ENCODE measurements at regions not wholly inside any gene's neighbourhood (a gene's known extent, or its start where the extent isn't known, plus 50 kb on each side); places are given as distances from the start of the nearest gene placed in this dataset.

DNA sequence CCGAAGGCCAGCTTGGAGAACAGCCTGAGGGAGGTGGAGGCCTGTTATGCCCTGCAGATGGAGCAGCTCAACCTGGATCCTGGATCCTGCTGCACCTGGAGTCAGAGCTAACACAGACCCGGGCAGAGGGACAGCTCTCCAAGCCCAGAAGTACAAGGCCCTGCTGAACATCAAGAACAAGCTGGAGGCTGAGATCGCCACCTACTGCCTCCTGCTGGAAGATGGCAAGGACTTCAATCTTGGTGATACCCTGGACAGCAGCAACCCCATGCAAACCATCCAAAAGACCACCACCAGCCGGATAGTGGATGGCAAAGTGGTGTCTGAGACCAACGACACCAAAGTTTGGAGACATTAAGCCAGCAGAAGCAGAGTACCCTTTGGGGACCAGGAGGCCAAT is 223.5 kb upstream of the ID4 start:
- no peaks in the 10 kb centered on the region for H3K27me3 ChIP-seq (ENCODE audit: control insufficient read depth, insufficient read depth, low read length)
- H3K4me1 ChIP-seq (ENCODE audit: control insufficient read depth, insufficient read depth, low read length) = no peaks in the 10 kb centered on the region
- H3K36me3 ChIP-seq (ENCODE audit: control insufficient read depth, insufficient read depth, low read length) = no peaks in the 10 kb centered on the region
- H3K4me3 ChIP-seq (ENCODE audit: low read length) = no peak overlapping the region
- no peak overlapping the region for H3K27ac ChIP-seq (ENCODE audit: low read depth, low read length)
- H3K9ac ChIP-seq (ENCODE audit: low read length) = no peak overlapping the region

DNA sequence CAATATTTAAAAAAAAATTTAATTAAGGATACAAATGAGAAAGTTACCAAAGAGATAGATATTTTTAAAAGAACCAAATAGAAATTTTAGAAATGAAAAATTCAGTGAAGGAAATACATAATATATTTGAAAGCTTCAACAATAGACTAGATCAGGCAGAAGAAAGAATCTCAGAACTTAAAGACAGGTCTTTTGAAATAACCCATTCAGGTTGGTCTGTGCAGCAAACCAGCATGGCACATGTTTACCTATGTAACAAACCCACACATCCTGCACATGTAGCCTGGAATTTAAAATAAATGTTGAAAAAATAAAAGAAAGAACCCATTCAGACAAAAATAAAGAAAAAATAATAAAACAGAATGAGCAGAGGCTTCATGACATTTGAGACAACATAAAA is 221.1 kb upstream of the ID4 start:
- Histone ChIP-seq H3K27me3 (ENCODE audit: control insufficient read depth, insufficient read depth, low read length) (no peaks in the 10 kb centered on the region), H3K36me3 (ENCODE audit: control insufficient read depth, insufficient read depth, low read length) (no peaks in the 10 kb centered on the region), H3K4me1 (ENCODE audit: control insufficient read depth, insufficient read depth, low read length) (no peaks in the 10 kb centered on the region), H3K4me3 (ENCODE audit: low read length) (no peak overlapping the region), H3K27ac (ENCODE audit: low read depth, low read length) (no peak overlapping the region), H3K9ac (ENCODE audit: low read length) (no peak overlapping the region)

DNA sequence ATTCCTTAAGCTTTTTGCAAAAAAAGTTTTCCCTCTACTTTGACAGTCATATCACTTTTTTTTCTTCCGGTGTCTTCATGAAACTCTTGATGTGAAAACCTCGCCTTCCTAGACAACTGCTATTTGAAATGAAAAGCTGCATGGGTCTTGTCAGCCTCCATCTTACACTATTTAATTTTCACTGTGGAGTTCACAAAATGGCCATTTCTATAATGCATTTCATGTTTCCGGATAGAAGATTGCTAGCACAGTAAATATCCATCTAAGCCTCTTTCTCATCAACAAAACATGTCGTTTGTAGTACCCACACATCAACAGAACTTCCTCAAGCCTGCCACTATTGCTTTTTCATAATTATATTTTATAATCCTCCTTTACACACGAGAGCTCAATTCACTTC is 204.9 kb upstream of the ID4 start:
- H3K27me3 ChIP-seq (ENCODE audit: control insufficient read depth, insufficient read depth, low read length) = no peaks in the 10 kb centered on the region
- no peak overlapping the region for H3K27ac ChIP-seq (ENCODE audit: low read depth, low read length)
- no peak overlapping the region for H3K9ac ChIP-seq (ENCODE audit: low read length)
- H3K4me3 ChIP-seq (ENCODE audit: low read length) = no peak overlapping the region
- H3K4me1 ChIP-seq (ENCODE audit: control insufficient read depth, insufficient read depth, low read length) = no peaks in the 10 kb centered on the region
- no peaks in the 10 kb centered on the region for H3K36me3 ChIP-seq (ENCODE audit: control insufficient read depth, insufficient read depth, low read length)

DNA sequence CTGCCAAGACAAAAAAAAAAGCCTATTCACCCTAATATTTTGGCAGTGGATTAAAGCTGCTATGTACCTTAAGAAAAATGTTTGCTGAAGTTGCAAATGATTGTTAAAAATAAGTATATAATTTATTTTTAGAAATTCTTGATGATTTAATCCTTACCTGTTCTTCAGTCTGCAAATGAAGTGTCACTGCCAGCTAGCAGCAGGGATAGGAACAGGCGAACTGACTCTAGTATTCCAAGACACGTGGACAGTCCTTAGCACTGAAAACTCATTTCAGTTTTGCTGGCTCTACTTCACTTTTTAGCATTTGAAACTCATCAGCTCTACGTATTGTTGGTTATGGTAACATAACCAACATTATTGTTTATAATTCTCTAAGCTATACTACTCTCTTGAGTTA is 204.4 kb upstream of the ID4 start:
- no peak overlapping the region for H3K9ac ChIP-seq (ENCODE audit: low read length)
- no peaks in the 10 kb centered on the region for H3K4me1 ChIP-seq (ENCODE audit: control insufficient read depth, insufficient read depth, low read length)
- no peak overlapping the region for H3K4me3 ChIP-seq (ENCODE audit: low read length)
- H3K36me3 ChIP-seq (ENCODE audit: control insufficient read depth, insufficient read depth, low read length) = no peaks in the 10 kb centered on the region
- no peak overlapping the region for H3K27ac ChIP-seq (ENCODE audit: low read depth, low read length)
- no peaks in the 10 kb centered on the region for H3K27me3 ChIP-seq (ENCODE audit: control insufficient read depth, insufficient read depth, low read length)

DNA sequence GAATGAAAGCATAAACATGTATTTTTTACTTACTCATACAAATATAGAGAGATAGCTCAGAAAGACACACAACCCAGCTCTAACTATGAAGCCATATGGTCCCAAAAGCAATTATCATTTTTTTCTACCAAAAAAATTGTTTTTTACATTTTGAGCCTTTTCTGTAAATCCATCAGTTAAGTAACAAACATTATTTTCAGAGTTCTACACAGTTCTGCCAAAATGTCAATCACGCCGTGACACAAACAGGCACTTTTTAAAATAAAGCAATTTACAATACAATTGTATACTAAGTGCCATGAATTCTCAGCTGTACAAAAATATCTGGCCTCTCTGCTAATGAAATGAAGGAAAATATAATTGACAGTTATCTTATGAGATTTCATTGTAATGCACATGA is 201.4 kb upstream of the ID4 start:
- no peak overlapping the region for H3K9ac ChIP-seq (ENCODE audit: low read length)
- no peak overlapping the region for H3K4me3 ChIP-seq (ENCODE audit: low read length)
- no peaks in the 10 kb centered on the region for H3K27me3 ChIP-seq (ENCODE audit: control insufficient read depth, insufficient read depth, low read length)
- H3K27ac ChIP-seq (ENCODE audit: low read depth, low read length) = no peak overlapping the region
- no peaks in the 10 kb centered on the region for H3K4me1 ChIP-seq (ENCODE audit: control insufficient read depth, insufficient read depth, low read length)
- H3K36me3 ChIP-seq (ENCODE audit: control insufficient read depth, insufficient read depth, low read length) = no peaks in the 10 kb centered on the region

DNA sequence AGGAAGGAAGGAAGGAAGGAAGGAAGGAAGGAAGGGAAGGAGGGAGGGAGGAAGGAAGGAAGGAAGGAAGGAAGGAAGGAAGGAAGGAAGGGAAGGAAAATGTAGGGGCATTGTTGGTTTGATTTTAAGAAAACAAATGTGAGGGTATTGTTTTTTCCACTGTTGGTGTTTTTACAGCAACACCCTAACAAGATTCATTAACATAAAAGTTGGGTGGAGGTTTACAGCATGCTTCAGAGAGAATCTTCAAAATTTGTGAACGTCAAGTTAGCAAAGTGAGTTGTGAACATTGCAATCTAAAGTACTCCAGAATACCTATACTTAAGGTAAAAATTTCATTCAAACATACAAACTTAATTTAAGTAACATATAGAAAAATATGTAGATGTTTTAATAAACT is 200.2 kb upstream of the ID4 start:
- no peaks in the 10 kb centered on the region for H3K4me1 ChIP-seq (ENCODE audit: control insufficient read depth, insufficient read depth, low read length)
- no peaks in the 10 kb centered on the region for H3K27me3 ChIP-seq (ENCODE audit: control insufficient read depth, insufficient read depth, low read length)
- no peak overlapping the region for H3K27ac ChIP-seq (ENCODE audit: low read depth, low read length)
- no peak overlapping the region for H3K9ac ChIP-seq (ENCODE audit: low read length)
- no peak overlapping the region for H3K4me3 ChIP-seq (ENCODE audit: low read length)
- H3K36me3 ChIP-seq (ENCODE audit: control insufficient read depth, insufficient read depth, low read length) = no peaks in the 10 kb centered on the region

DNA sequence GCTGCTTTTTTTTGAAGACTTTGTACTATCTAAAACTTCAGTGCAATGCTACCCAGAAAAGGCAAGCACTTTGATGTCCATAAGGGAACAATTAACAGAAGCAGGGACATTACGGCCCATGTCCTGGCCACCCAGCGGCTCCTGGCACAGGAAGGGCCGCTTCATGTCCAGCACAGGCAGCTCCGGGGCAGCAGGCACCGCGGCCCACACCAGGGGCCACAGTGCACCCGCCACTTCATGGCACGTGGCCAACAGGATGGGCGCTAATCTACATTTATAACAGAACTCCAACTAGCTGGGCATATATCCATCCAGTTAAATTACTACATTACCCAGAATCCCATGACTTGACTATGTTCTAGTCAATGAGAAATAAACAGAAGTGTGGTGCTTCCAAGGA is 198.2 kb upstream of the ID4 start:
- no peaks in the 10 kb centered on the region for H3K4me1 ChIP-seq (ENCODE audit: control insufficient read depth, insufficient read depth, low read length)
- H3K36me3 ChIP-seq (ENCODE audit: control insufficient read depth, insufficient read depth, low read length) = no peaks in the 10 kb centered on the region
- H3K9ac ChIP-seq (ENCODE audit: low read length) = no peak overlapping the region
- no peak overlapping the region for H3K4me3 ChIP-seq (ENCODE audit: low read length)
- no peak overlapping the region for H3K27ac ChIP-seq (ENCODE audit: low read depth, low read length)
- no peaks in the 10 kb centered on the region for H3K27me3 ChIP-seq (ENCODE audit: control insufficient read depth, insufficient read depth, low read length)

DNA sequence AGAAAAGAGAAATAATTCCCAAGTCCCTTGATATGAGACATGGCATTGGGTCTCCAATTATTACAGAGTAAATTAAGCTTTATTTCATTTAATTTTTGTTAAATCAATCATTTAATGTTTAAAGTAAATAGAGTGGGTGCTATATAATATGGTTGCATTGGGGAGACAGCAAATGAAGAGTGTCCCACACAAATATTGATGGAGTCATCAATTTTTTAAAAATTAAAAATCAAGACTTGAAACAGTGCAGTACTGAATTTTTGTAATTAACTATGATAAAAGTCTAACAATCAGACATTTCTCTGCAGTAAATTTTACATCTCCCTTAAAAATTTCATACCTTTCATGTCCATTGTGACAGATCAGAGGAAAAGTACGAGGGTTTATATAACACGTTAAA is 193.9 kb upstream of the ID4 start:
- H3K36me3 ChIP-seq (ENCODE audit: control insufficient read depth, insufficient read depth, low read length) = no peaks in the 10 kb centered on the region
- H3K27me3 ChIP-seq (ENCODE audit: control insufficient read depth, insufficient read depth, low read length) = no peaks in the 10 kb centered on the region
- no peak overlapping the region for H3K4me3 ChIP-seq (ENCODE audit: low read length)
- no peak overlapping the region for H3K27ac ChIP-seq (ENCODE audit: low read depth, low read length)
- no peak overlapping the region for H3K9ac ChIP-seq (ENCODE audit: low read length)
- no peaks in the 10 kb centered on the region for H3K4me1 ChIP-seq (ENCODE audit: control insufficient read depth, insufficient read depth, low read length)

DNA sequence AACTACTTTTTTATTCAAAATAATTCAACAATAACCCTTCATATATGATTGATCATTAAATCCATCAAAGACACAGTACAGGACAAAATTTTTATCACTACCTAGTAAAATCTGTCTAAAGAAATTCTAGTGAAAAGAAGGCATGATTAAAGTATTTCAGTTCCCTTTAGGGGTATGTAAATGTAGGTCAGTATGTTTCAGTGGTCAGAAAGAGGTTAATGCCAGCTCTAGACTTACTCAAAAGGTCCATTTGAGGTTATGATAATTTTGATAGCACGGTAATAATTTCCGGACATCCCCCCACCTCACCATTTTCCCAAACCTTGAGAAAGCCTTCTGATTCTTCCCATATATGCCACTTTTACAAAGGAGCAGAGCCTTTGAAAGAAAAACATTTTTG is 193.5 kb upstream of the ID4 start:
- Histone ChIP-seq H3K9ac (ENCODE audit: low read length) (no peak overlapping the region), H3K27me3 (ENCODE audit: control insufficient read depth, insufficient read depth, low read length) (no peaks in the 10 kb centered on the region), H3K4me1 (ENCODE audit: control insufficient read depth, insufficient read depth, low read length) (no peaks in the 10 kb centered on the region), H3K27ac (ENCODE audit: low read depth, low read length) (no peak overlapping the region), H3K36me3 (ENCODE audit: control insufficient read depth, insufficient read depth, low read length) (no peaks in the 10 kb centered on the region), H3K4me3 (ENCODE audit: low read length) (no peak overlapping the region)

DNA sequence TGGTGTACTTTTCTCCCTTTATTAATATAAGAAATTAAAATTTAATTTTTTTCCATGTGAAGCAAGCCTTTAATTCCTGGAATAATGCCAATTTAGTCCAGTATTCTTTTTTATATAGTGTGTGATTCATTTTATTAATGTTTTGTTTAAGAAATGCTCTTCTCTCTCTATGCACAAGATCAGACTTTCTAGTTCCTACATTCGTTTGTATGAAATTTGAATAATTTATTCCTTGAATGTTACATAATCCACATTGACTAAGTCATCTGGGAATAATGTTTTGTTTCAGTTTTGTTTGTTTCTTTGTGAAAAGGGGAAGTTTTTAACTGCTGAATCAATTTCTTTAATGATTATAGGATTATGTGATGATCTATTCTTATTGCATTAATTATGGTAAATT is 181.4 kb upstream of the ID4 start:
- no peak overlapping the region for H3K4me3 ChIP-seq (ENCODE audit: low read length)
- no peak overlapping the region for H3K27ac ChIP-seq (ENCODE audit: low read depth, low read length)
- H3K4me1 ChIP-seq (ENCODE audit: control insufficient read depth, insufficient read depth, low read length) = peaks cover 2% of the 10 kb centered on the region
- H3K36me3 ChIP-seq (ENCODE audit: control insufficient read depth, insufficient read depth, low read length) = no peaks in the 10 kb centered on the region
- no peak overlapping the region for H3K9ac ChIP-seq (ENCODE audit: low read length)
- no peaks in the 10 kb centered on the region for H3K27me3 ChIP-seq (ENCODE audit: control insufficient read depth, insufficient read depth, low read length)

DNA sequence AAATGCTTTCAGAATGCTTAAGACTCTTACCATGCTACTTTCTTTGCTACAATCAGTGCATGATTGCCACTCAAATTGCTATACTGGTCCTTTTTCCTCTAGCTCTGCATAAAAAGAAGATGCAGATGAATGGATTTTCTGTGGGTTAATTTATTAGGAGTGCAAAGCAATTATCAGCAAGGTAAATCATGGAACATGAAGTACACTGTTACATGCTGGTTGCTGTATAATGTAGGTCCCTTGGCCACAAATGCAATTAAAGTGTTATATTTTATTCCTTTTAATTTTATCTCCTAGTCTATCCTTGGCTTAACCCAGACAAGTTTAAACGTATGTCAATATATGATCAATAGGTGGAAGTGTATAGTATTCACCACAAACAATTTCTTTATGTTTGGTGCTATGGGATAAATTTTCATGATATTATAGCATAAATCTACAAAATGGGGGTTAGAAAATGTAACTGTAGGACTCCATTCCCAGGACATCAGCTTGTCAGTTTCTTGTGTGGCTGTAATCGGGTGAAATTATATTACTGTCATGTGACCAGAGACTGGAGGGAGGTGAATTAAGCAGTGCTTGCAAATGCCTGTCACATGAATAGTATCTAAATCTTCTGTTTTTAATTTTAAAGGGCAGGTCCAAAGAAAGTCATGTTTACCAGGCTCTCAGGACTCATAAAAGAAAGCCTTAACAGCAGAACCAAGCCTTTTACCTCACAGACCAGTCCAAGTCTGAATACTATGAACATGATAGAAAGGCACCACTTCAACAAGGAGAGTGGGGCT is 176.9 kb upstream of the ID4 start:
- Histone ChIP-seq H3K27ac (ENCODE audit: low read depth, low read length) (no peak overlapping the region), H3K4me3 (ENCODE audit: low read length) (no peak overlapping the region), H3K9ac (ENCODE audit: low read length) (no peak overlapping the region), H3K36me3 (ENCODE audit: control insufficient read depth, insufficient read depth, low read length) (no peaks in the 10 kb centered on the region), H3K27me3 (ENCODE audit: control insufficient read depth, insufficient read depth, low read length) (no peaks in the 10 kb centered on the region), H3K4me1 (ENCODE audit: control insufficient read depth, insufficient read depth, low read length) (peaks cover 2% of the 10 kb centered on the region)

DNA sequence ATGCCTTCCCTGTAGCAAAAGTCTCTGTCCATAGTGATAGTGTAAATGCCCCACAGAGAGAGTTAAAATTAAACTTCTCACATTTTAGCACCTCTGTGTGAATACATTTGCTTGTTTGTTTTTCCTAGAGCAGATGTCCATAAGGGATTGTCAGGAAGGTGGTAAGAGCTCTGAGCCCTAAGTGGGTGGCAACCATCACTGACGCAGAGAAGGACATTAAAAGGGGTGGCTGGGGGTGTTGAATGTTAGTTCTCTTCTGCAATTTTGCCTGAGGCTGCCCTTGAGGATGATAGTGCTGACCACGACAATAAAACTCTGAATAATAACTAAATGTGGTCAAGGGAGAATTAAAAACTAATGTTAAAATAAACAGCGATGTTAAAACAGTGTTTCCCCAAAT is 174.3 kb upstream of the ID4 start:
- Histone ChIP-seq H3K9ac (ENCODE audit: low read length) (no peak overlapping the region), H3K4me3 (ENCODE audit: low read length) (no peak overlapping the region), H3K36me3 (ENCODE audit: control insufficient read depth, insufficient read depth, low read length) (no peaks in the 10 kb centered on the region), H3K27ac (ENCODE audit: low read depth, low read length) (no peak overlapping the region), H3K27me3 (ENCODE audit: control insufficient read depth, insufficient read depth, low read length) (no peaks in the 10 kb centered on the region), H3K4me1 (ENCODE audit: control insufficient read depth, insufficient read depth, low read length) (no peaks in the 10 kb centered on the region)

DNA sequence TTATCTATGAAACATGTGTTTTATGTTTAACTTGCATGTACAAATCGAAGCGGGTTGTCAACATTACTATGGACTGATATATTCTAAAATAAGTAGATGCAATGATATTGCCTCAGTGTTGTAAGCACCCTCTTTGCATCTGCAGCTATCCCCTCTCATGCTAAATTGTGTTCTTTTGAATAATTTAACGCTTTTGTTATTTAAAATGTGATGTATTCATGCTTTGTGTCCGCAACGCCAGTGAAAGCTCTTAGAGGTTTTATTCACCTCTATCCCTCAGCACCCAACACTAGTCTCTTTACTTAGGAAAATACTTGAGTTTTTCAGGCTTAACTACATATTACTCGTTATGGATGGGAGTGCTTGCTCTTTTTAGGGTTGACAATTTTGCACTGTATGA is 173.7 kb upstream of the ID4 start:
- Histone ChIP-seq H3K27me3 (ENCODE audit: control insufficient read depth, insufficient read depth, low read length) (no peaks in the 10 kb centered on the region), H3K36me3 (ENCODE audit: control insufficient read depth, insufficient read depth, low read length) (no peaks in the 10 kb centered on the region), H3K4me1 (ENCODE audit: control insufficient read depth, insufficient read depth, low read length) (no peaks in the 10 kb centered on the region), H3K9ac (ENCODE audit: low read length) (no peak overlapping the region), H3K4me3 (ENCODE audit: low read length) (no peak overlapping the region), H3K27ac (ENCODE audit: low read depth, low read length) (no peak overlapping the region)
